ENCODE measurements at regions not wholly inside any gene's neighbourhood (a gene's known extent, or its start where the extent isn't known, plus 50 kb on each side); places are given as distances from the start of the nearest gene placed in this dataset.
"Not testable (repeated sequence)": the region's sequence is repeated elsewhere in the genome, so short reads cannot be mapped to it uniquely, and the experiment has no call there.

GRCh38 chr9:111276431-111277128 lies 53.4 kb downstream of the OR2K2 start:
- H3K36me3 ChIP-seq (ENCODE audit: control insufficient read depth in 2 of 2, insufficient read depth in 2 of 2, low read length in 2 of 2): no peaks in the 10 kb centered on the region
- no peaks in the 10 kb centered on the region for H3K9me3 ChIP-seq (ENCODE audit: control insufficient read depth in 2 of 2, low read length in 2 of 2)
- H3K4me1 ChIP-seq (ENCODE audit: control insufficient read depth, insufficient read depth, low read length): no peaks in the 10 kb centered on the region
- no peak overlapping the region for H3K9ac ChIP-seq (ENCODE audit: low read length in 2 of 2)
- H3K27me3 ChIP-seq (ENCODE audit: control insufficient read depth in 1 of 2, insufficient read depth in 2 of 2, low read length in 2 of 2): no peaks in the 10 kb centered on the region
- H3K4me3 ChIP-seq (ENCODE audit: low read length in 2 of 2): no peak overlapping the region
- H3K27ac ChIP-seq (ENCODE audit: low read length): no peak overlapping the region

- H3K9ac ChIP-seq (ENCODE audit: low read length in 2 of 2): no peak overlapping the region
- no peaks in the 10 kb centered on the region for H3K9me3 ChIP-seq (ENCODE audit: control insufficient read depth in 2 of 2, low read length in 2 of 2)
- H3K27ac ChIP-seq (ENCODE audit: low read length): no peak overlapping the region
- H3K4me1 ChIP-seq (ENCODE audit: control insufficient read depth, insufficient read depth, low read length): no peaks in the 10 kb centered on the region
- H3K4me3 ChIP-seq (ENCODE audit: low read length in 2 of 2): no peak overlapping the region
- H3K36me3 ChIP-seq (ENCODE audit: control insufficient read depth in 2 of 2, insufficient read depth in 2 of 2, low read length in 2 of 2): no peaks in the 10 kb centered on the region
- H3K27me3 ChIP-seq (ENCODE audit: control insufficient read depth in 1 of 2, insufficient read depth in 2 of 2, low read length in 2 of 2): no peaks in the 10 kb centered on the region
Measured at GRCh38 chr9:111274737-111275136, 55.3 kb downstream of the OR2K2 start.

GRCh38 chr9:111272581-111272980 lies 57.4 kb downstream of the OR2K2 start:
- Histone ChIP-seq H3K36me3 (ENCODE audit: control insufficient read depth in 2 of 2, insufficient read depth in 2 of 2, low read length in 2 of 2) (no peaks in the 10 kb centered on the region), H3K27ac (ENCODE audit: low read length) (no peak overlapping the region), H3K4me3 (ENCODE audit: low read length in 2 of 2) (no peak overlapping the region), H3K9ac (ENCODE audit: low read length in 2 of 2) (no peak overlapping the region), H3K27me3 (ENCODE audit: control insufficient read depth in 1 of 2, insufficient read depth in 2 of 2, low read length in 2 of 2) (no peaks in the 10 kb centered on the region), H3K4me1 (ENCODE audit: control insufficient read depth, insufficient read depth, low read length) (no peaks in the 10 kb centered on the region), H3K9me3 (ENCODE audit: control insufficient read depth in 2 of 2, low read length in 2 of 2) (peaks cover 0 to 3% of the 10 kb centered on the region in 2 donors)

- H3K9ac ChIP-seq (ENCODE audit: low read length in 2 of 2): no peak overlapping the region
- no peaks in the 10 kb centered on the region for H3K4me1 ChIP-seq (ENCODE audit: control insufficient read depth, insufficient read depth, low read length)
- H3K36me3 ChIP-seq (ENCODE audit: control insufficient read depth in 2 of 2, insufficient read depth in 2 of 2, low read length in 2 of 2): no peaks in the 10 kb centered on the region
- H3K4me3 ChIP-seq (ENCODE audit: low read length in 2 of 2): no peak overlapping the region
- H3K27ac ChIP-seq (ENCODE audit: low read length): no peak overlapping the region
- H3K9me3 ChIP-seq (ENCODE audit: control insufficient read depth in 2 of 2, low read length in 2 of 2): peaks cover 0 to 3% of the 10 kb centered on the region in 2 donors
- no peaks in the 10 kb centered on the region for H3K27me3 ChIP-seq (ENCODE audit: control insufficient read depth in 1 of 2, insufficient read depth in 2 of 2, low read length in 2 of 2)
Measured at GRCh38 chr9:111271481-111272080, 58.4 kb downstream of the OR2K2 start.

- H3K9me3 ChIP-seq (ENCODE audit: control insufficient read depth in 2 of 2, low read length in 2 of 2): peaks cover 0 to 3% of the 10 kb centered on the region in 2 donors
- no peaks in the 10 kb centered on the region for H3K27me3 ChIP-seq (ENCODE audit: control insufficient read depth in 1 of 2, insufficient read depth in 2 of 2, low read length in 2 of 2)
- no peak overlapping the region for H3K9ac ChIP-seq (ENCODE audit: low read length in 2 of 2)
- no peak overlapping the region for H3K27ac ChIP-seq (ENCODE audit: low read length)
- no peak overlapping the region for H3K4me3 ChIP-seq (ENCODE audit: low read length in 2 of 2)
- H3K36me3 ChIP-seq (ENCODE audit: control insufficient read depth in 2 of 2, insufficient read depth in 2 of 2, low read length in 2 of 2): no peaks in the 10 kb centered on the region
- H3K4me1 ChIP-seq (ENCODE audit: control insufficient read depth, insufficient read depth, low read length): no peaks in the 10 kb centered on the region
Measured at GRCh38 chr9:111271047-111271446, 59.0 kb downstream of the OR2K2 start.

GRCh38 chr9:111266024-111266423 lies 64.0 kb downstream of the OR2K2 start:
- H3K27me3 ChIP-seq (ENCODE audit: control insufficient read depth in 1 of 2, insufficient read depth in 2 of 2, low read length in 2 of 2); H3K9ac ChIP-seq (ENCODE audit: low read length in 2 of 2); H3K4me3 ChIP-seq (ENCODE audit: low read length in 2 of 2); H3K9me3 ChIP-seq (ENCODE audit: control insufficient read depth in 2 of 2, low read length in 2 of 2); H3K4me1 ChIP-seq (ENCODE audit: control insufficient read depth, insufficient read depth, low read length); H3K27ac ChIP-seq (ENCODE audit: low read length); H3K36me3 ChIP-seq (ENCODE audit: control insufficient read depth in 2 of 2, insufficient read depth in 2 of 2, low read length in 2 of 2): not testable (repeated sequence)

GRCh38 chr9:111263116-111263515 lies 66.9 kb downstream of the OR2K2 start:
- no peak overlapping the region for H3K27ac ChIP-seq (ENCODE audit: low read length)
- H3K9ac ChIP-seq (ENCODE audit: low read length in 2 of 2): no peak overlapping the region
- no peaks in the 10 kb centered on the region for H3K9me3 ChIP-seq (ENCODE audit: control insufficient read depth in 2 of 2, low read length in 2 of 2)
- no peaks in the 10 kb centered on the region for H3K4me1 ChIP-seq (ENCODE audit: control insufficient read depth, insufficient read depth, low read length)
- no peaks in the 10 kb centered on the region for H3K27me3 ChIP-seq (ENCODE audit: control insufficient read depth in 1 of 2, insufficient read depth in 2 of 2, low read length in 2 of 2)
- H3K4me3 ChIP-seq (ENCODE audit: low read length in 2 of 2): no peak overlapping the region
- no peaks in the 10 kb centered on the region for H3K36me3 ChIP-seq (ENCODE audit: control insufficient read depth in 2 of 2, insufficient read depth in 2 of 2, low read length in 2 of 2)

- Histone ChIP-seq H3K4me1 (ENCODE audit: control insufficient read depth, insufficient read depth, low read length) (no peaks in the 10 kb centered on the region), H3K4me3 (ENCODE audit: low read length in 2 of 2) (no peak overlapping the region), H3K27me3 (ENCODE audit: control insufficient read depth in 1 of 2, insufficient read depth in 2 of 2, low read length in 2 of 2) (no peaks in the 10 kb centered on the region), H3K9me3 (ENCODE audit: control insufficient read depth in 2 of 2, low read length in 2 of 2) (peaks cover 0 to 2% of the 10 kb centered on the region in 2 donors), H3K36me3 (ENCODE audit: control insufficient read depth in 2 of 2, insufficient read depth in 2 of 2, low read length in 2 of 2) (no peaks in the 10 kb centered on the region), H3K9ac (ENCODE audit: low read length in 2 of 2) (no peak overlapping the region), H3K27ac (ENCODE audit: low read length) (no peak overlapping the region)
Measured at GRCh38 chr9:111258875-111259271, 71.2 kb downstream of the OR2K2 start.

GRCh38 chr9:111258209-111258874 lies 71.7 kb downstream of the OR2K2 start:
- no peaks in the 10 kb centered on the region for H3K4me1 ChIP-seq (ENCODE audit: control insufficient read depth, insufficient read depth, low read length)
- H3K9ac ChIP-seq (ENCODE audit: low read length in 2 of 2): no peak overlapping the region
- H3K4me3 ChIP-seq (ENCODE audit: low read length in 2 of 2): no peak overlapping the region
- no peaks in the 10 kb centered on the region for H3K36me3 ChIP-seq (ENCODE audit: control insufficient read depth in 2 of 2, insufficient read depth in 2 of 2, low read length in 2 of 2)
- H3K27ac ChIP-seq (ENCODE audit: low read length): no peak overlapping the region
- H3K9me3 ChIP-seq (ENCODE audit: control insufficient read depth in 2 of 2, low read length in 2 of 2): peaks cover 0 to 2% of the 10 kb centered on the region in 2 donors
- no peaks in the 10 kb centered on the region for H3K27me3 ChIP-seq (ENCODE audit: control insufficient read depth in 1 of 2, insufficient read depth in 2 of 2, low read length in 2 of 2)

- no peak overlapping the region for H3K27ac ChIP-seq (ENCODE audit: low read length)
- H3K9me3 ChIP-seq (ENCODE audit: control insufficient read depth in 2 of 2, low read length in 2 of 2): peaks cover 0 to 2% of the 10 kb centered on the region in 2 donors
- no peaks in the 10 kb centered on the region for H3K27me3 ChIP-seq (ENCODE audit: control insufficient read depth in 1 of 2, insufficient read depth in 2 of 2, low read length in 2 of 2)
- H3K36me3 ChIP-seq (ENCODE audit: control insufficient read depth in 2 of 2, insufficient read depth in 2 of 2, low read length in 2 of 2): no peaks in the 10 kb centered on the region
- no peaks in the 10 kb centered on the region for H3K4me1 ChIP-seq (ENCODE audit: control insufficient read depth, insufficient read depth, low read length)
- no peak overlapping the region for H3K4me3 ChIP-seq (ENCODE audit: low read length in 2 of 2)
- no peak overlapping the region for H3K9ac ChIP-seq (ENCODE audit: low read length in 2 of 2)
Measured at GRCh38 chr9:111253742-111254437, 76.1 kb downstream of the OR2K2 start.
